HCT116 (cell line): ENCODE measurements at regions not wholly inside any gene's neighbourhood (a gene's known extent, or its start where the extent isn't known, plus 50 kb on each side); places are given as distances from the start of the nearest gene placed in this dataset.

ENCODE experiments used
- ATAC-seq: fragments of 200-7000 bp; cut with Tn5 transposase; 2 replicates; pipeline ENCODE4 v1.9.1; 2020; ENCODE audit warnings: mild to moderate bottlenecking, moderate library complexity
- BruUV-seq: library from RNA; stranded (reverse); fragments of 400-500 nt; replicated peaks from 2 replicates; lab custom pipeline; 2021; lab: Mats Ljungman, UMichigan
- CTCF ChIA-PET: fragments of 300-600 bp; sonication (Branson Sonifier 250); formaldehyde crosslinking; loops from one replicate; lab custom pipeline; 2021; ENCODE audit warnings: antibody characterized with exemption; lab: Charles Lee
- POLR2A ChIA-PET: fragments of 300-600, 350-600 bp; sonication (Branson Sonifier 250); formaldehyde crosslinking; loops from one replicate; lab custom pipeline; 2021; ENCODE audit warnings: antibody characterized with exemption; lab: Charles Lee
- RAD21 ChIA-PET, 2 experiments: fragments of 300-600 bp; sonication (Branson Sonifier 250); formaldehyde crosslinking; loops; one replicate each; lab custom pipeline; 2023; ENCODE audit warnings: low total read pairs in 2 of 2; ENCODE audit not compliant: uncharacterized antibody in 2 of 2, unreplicated experiment in 2 of 2, low non-redundant PET in 1 of 2; lab: Charles Lee
- DNase-seq: peaks from one replicate; pipeline ENCODE4 v3.0.0-alpha.2; 2010; ENCODE audit warnings: low read depth, low spot score
- H2AFZ ChIP-seq: fragments of 200-600 bp; shearing (Covaris generic), sonication (generic); 2 replicates; pipeline ENCODE4 v1.6.1; 2017; ENCODE audit warnings: low read depth, mixed run types, mixed read lengths, antibody characterized with exemption, low read length; ENCODE audit not compliant: poor library complexity, severe bottlenecking
- H3K27ac ChIP-seq: 2 replicates; pipeline ENCODE4 v1.5.1; 2012; ENCODE audit warnings: low read depth, low read length
- H3K27me3 ChIP-seq: fragments of 200-600 bp; sonication (generic); 2 replicates; pipeline ENCODE4 v1.6.1; 2016; ENCODE audit warnings: mixed run types, low read length, mixed read lengths; ENCODE audit not compliant: insufficient read depth
- H3K36me3 ChIP-seq, 2 experiments: fragments of 200-500 bp in 1 of 2; fragments of 200-600 bp in 1 of 2; sonication (Bioruptor generic) in 1 of 2; sonication (generic) in 1 of 2; 2 replicates each; pipeline versions ENCODE4 v1.5.1 to v1.6.1; 2014 to 2016; ENCODE audit warnings: low read length in 2 of 2, inconsistent platforms in 1 of 2, mixed read lengths in 1 of 2, mixed run types in 1 of 2; ENCODE audit not compliant: insufficient read depth in 2 of 2, control insufficient read depth in 1 of 2
- H3K4me1 ChIP-seq, 2 experiments: fragments of 200-600 bp in 1 of 2; sonication (generic) in 1 of 2; 2 replicates each; pipeline versions ENCODE4 v1.5.1 to v1.6.1; 2012 to 2017; ENCODE audit warnings: low read length in 2 of 2, inconsistent platforms in 1 of 2, mild to moderate bottlenecking in 1 of 2, mixed read lengths in 1 of 2, mixed run types in 1 of 2, moderate library complexity in 1 of 2; ENCODE audit not compliant: insufficient read depth in 2 of 2, control insufficient read depth in 1 of 2
- H3K4me2 ChIP-seq: fragments of 200-600 bp; sonication (generic); 2 replicates; pipeline ENCODE4 v1.6.1; 2017; ENCODE audit warnings: mixed run types, low read length, mixed read lengths
- H3K4me3 ChIP-seq, 2 experiments: fragments of 200-600 bp in 1 of 2; sonication (generic) in 1 of 2; replicated peaks in 1 of 2; 2 replicates each; pipeline ENCODE4 v1.5.1; 2011 to 2016; ENCODE audit warnings: low read length in 2 of 2, control low read depth in 1 of 2, low read depth in 1 of 2, mild to moderate bottlenecking in 1 of 2, mixed read lengths in 1 of 2, mixed run types in 1 of 2
- H3K79me2 ChIP-seq: fragments of 200-600 bp; sonication (generic); 2 replicates; pipeline ENCODE4 v1.6.1; 2017; ENCODE audit warnings: mild to moderate bottlenecking, mixed run types, low read length, moderate library complexity, mixed read lengths; ENCODE audit not compliant: insufficient read depth
- H3K9ac ChIP-seq: fragments of 200-600 bp; sonication (generic); 2 replicates; pipeline ENCODE4 v1.6.1; 2016; ENCODE audit warnings: low read length, mixed read lengths
- H3K9me2 ChIP-seq: fragments of 200-600 bp; sonication (generic), shearing (Covaris generic); 2 replicates; pipeline ENCODE4 v1.6.1; 2017; ENCODE audit warnings: mixed run types, mild to moderate bottlenecking, moderate library complexity; ENCODE audit not compliant: insufficient read depth
- H3K9me3 ChIP-seq, 2 experiments: fragments of 200-500 bp in 1 of 2; fragments of 200-600 bp in 1 of 2; sonication (Bioruptor generic) in 1 of 2; sonication (generic) in 1 of 2; 2 replicates each; pipeline ENCODE4 v1.6.1; 2014 to 2017; ENCODE audit warnings: low read length in 2 of 2, mixed read lengths in 2 of 2, inconsistent platforms in 1 of 2, low read depth in 1 of 2, mild to moderate bottlenecking in 1 of 2, mixed run types in 1 of 2, moderate library complexity in 1 of 2; ENCODE audit not compliant: control insufficient read depth in 1 of 2, insufficient read depth in 1 of 2
- H4K20me1 ChIP-seq: fragments of 200-600 bp; sonication (generic), shearing (Covaris generic); 2 replicates; pipeline ENCODE4 v1.6.1; 2017; ENCODE audit warnings: mixed run types, mild to moderate bottlenecking, moderate library complexity; ENCODE audit not compliant: insufficient read depth
- CBX3 ChIP-seq: IDR thresholded peaks from 2 replicates; pipeline ENCODE4 v1.6.1; 2012; ENCODE audit warnings: low read depth
- CEBPB ChIP-seq: IDR thresholded peaks from 2 replicates; pipeline ENCODE4 v1.6.1; 2012; ENCODE audit warnings: low read depth
- ELF1 ChIP-seq: IDR thresholded peaks from 2 replicates; pipeline ENCODE4 v1.6.1; 2012; ENCODE audit warnings: low read depth, borderline replicate concordance
- EZH2 ChIP-seq: fragments of 200-600 bp; sonication (generic); IDR thresholded peaks from 2 replicates; pipeline ENCODE4 v1.6.1; 2017; ENCODE audit warnings: antibody characterized with exemption, mixed run types
- EZH2phosphoT487 ChIP-seq: fragments of 200-600 bp; IDR thresholded peaks from 2 replicates; pipeline ENCODE4 v1.6.1; 2018; ENCODE audit warnings: antibody characterized with exemption, borderline replicate concordance
- JUND ChIP-seq: IDR thresholded peaks from 2 replicates; pipeline ENCODE4 v1.6.1; 2012
- POLR2A ChIP-seq: IDR thresholded peaks from 2 replicates; pipeline ENCODE4 v1.7.0; 2011; ENCODE audit warnings: borderline replicate concordance; ENCODE audit not compliant: insufficient read depth, insufficient read length; ENCODE audit errors: extremely low read depth
- POLR2AphosphoS5 ChIP-seq: IDR thresholded peaks from 2 replicates; pipeline ENCODE4 v1.6.1; 2011; ENCODE audit warnings: mild to moderate bottlenecking, low read depth, low read length, moderate library complexity
- RAD21 ChIP-seq: IDR thresholded peaks from 2 replicates; pipeline ENCODE4 v1.6.1; 2012; ENCODE audit warnings: low read depth, mild to moderate bottlenecking
- SIN3A ChIP-seq: IDR thresholded peaks from 2 replicates; pipeline ENCODE4 v1.6.1; 2012; ENCODE audit warnings: low read depth
- SP1 ChIP-seq: IDR thresholded peaks from 2 replicates; pipeline ENCODE4 v1.6.1; 2012; ENCODE audit warnings: low read depth
- SRF ChIP-seq: IDR thresholded peaks from 2 replicates; pipeline ENCODE4 v1.6.1; 2012; ENCODE audit warnings: low read depth
- TCF7L2 ChIP-seq: IDR thresholded peaks from 2 replicates; pipeline ENCODE4 v1.7.0; 2011; ENCODE audit warnings: borderline replicate concordance, inconsistent platforms; ENCODE audit not compliant: insufficient read depth, insufficient read length; ENCODE audit errors: extremely low read depth
- YY1 ChIP-seq: IDR thresholded peaks from 2 replicates; pipeline ENCODE4 v1.6.1; 2011; ENCODE audit warnings: low read length, low read depth, moderate library complexity, mild to moderate bottlenecking; ENCODE audit not compliant: insufficient replicate concordance; ENCODE audit errors: extremely low read depth
- ZFX ChIP-seq: fragments of 450-650 bp; IDR thresholded peaks from 2 replicates; pipeline ENCODE4 v1.6.1; 2017
- intact Hi-C: fragments of 100-400 bp; cut with micrococcal nuclease; formaldehyde crosslinking; loops from 2 replicates; pipeline ENCODE4 v1.10.0; 2022
- TF ChIP-seq, protein P1 (sequence below): IDR thresholded peaks from 2 replicates; pipeline ENCODE4 v1.6.1; 2012
- TF ChIP-seq, protein P2 (sequence below): IDR thresholded peaks from 2 replicates; pipeline ENCODE4 v1.6.1; 2012
- TF ChIP-seq, protein P3 (sequence below): IDR thresholded peaks from 2 replicates; pipeline ENCODE4 v1.6.1; 2012; ENCODE audit warnings: low read depth
- TF ChIP-seq, protein P4 (sequence below), 3 experiments: fragments of 200-600 bp in 1 of 3; sonication (generic) in 1 of 3; IDR thresholded peaks in 2 of 3; conservative IDR thresholded peaks in 1 of 3; 2 replicates each; pipeline ENCODE4 v1.5.1; 2012 to 2017; ENCODE audit warnings: low read depth in 2 of 3, low read length in 2 of 3, antibody characterized with exemption in 1 of 3, borderline replicate concordance in 1 of 3, control low read depth in 1 of 3, mild to moderate bottlenecking in 1 of 3, mixed read lengths in 1 of 3, mixed run types in 1 of 3, moderate library complexity in 1 of 3; ENCODE audit not compliant: insufficient read depth in 1 of 3

DNA sequence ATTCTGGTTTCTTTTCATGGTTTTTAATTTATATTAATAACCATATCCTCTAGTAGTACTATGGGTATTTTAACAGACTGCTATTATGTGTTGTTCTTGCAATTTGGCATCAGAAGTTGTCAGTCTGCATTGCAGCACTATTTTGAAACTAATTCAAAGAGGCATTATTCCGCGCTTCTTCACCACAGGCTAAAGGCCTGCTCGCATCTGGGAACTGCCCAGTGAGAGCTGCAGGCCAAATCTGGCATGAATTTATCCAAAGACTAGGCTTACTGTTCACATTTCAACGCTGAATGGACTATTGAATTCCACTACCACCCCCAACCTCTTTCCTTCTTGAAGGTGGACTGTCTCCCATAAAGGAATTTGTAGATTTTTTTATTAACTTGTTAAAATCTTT lies 310.4 kb upstream of the NR2F2 start:
- intact Hi-C loops: no loop called here
- no TSS peak for BruUV-seq
- POLR2A ChIA-PET: no interaction called here

More for the DNA sequence above, 310.4 kb upstream of the NR2F2 start:
- ATAC-seq (no peak), DNase-seq (no peak)
- ChIA-PET RAD21 (no interaction called here), CTCF (no interaction called here)
- Histone ChIP-seq H3K27me3 (no peaks in the 10 kb centered on the region), H3K36me3 (no peaks in the 10 kb centered on the region), H3K9ac (no peak overlapping the region), H3K4me2 (no peak overlapping the region), H3K9me2 (no peaks in the 10 kb centered on the region), H3K9me3 (peaks cover 0 to 6% of the 10 kb centered on the region in 2 experiments; a peak in 1 of 4 replicates), H2AFZ (no peak overlapping the region), H3K4me3 (no peak overlapping the region), H3K27ac (no peak overlapping the region), H3K4me1 (no peaks in the 10 kb centered on the region), H4K20me1 (no peaks in the 10 kb centered on the region), H3K79me2 (no peaks in the 10 kb centered on the region)
- TF ChIP-seq TCF7L2 (no peak), ZFX (no peak), EZH2 (no peak), RAD21 (no peak), JUND (no peak), YY1 (no peak), CBX3 (no peak), EZH2phosphoT487 (no peak), CEBPB (no peak), POLR2AphosphoS5 (no peak), POLR2A (no peak), SIN3A (no peak), ELF1 (no peak), SRF (no peak), SP1 (no peak)
- TF ChIP-seq, protein P1, sequence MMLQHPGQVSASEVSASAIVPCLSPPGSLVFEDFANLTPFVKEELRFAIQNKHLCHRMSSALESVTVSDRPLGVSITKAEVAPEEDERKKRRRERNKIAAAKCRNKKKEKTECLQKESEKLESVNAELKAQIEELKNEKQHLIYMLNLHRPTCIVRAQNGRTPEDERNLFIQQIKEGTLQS: no peak
- TF ChIP-seq, protein P2, sequence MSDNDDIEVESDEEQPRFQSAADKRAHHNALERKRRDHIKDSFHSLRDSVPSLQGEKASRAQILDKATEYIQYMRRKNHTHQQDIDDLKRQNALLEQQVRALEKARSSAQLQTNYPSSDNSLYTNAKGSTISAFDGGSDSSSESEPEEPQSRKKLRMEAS: no peak
- TF ChIP-seq, protein P3, sequence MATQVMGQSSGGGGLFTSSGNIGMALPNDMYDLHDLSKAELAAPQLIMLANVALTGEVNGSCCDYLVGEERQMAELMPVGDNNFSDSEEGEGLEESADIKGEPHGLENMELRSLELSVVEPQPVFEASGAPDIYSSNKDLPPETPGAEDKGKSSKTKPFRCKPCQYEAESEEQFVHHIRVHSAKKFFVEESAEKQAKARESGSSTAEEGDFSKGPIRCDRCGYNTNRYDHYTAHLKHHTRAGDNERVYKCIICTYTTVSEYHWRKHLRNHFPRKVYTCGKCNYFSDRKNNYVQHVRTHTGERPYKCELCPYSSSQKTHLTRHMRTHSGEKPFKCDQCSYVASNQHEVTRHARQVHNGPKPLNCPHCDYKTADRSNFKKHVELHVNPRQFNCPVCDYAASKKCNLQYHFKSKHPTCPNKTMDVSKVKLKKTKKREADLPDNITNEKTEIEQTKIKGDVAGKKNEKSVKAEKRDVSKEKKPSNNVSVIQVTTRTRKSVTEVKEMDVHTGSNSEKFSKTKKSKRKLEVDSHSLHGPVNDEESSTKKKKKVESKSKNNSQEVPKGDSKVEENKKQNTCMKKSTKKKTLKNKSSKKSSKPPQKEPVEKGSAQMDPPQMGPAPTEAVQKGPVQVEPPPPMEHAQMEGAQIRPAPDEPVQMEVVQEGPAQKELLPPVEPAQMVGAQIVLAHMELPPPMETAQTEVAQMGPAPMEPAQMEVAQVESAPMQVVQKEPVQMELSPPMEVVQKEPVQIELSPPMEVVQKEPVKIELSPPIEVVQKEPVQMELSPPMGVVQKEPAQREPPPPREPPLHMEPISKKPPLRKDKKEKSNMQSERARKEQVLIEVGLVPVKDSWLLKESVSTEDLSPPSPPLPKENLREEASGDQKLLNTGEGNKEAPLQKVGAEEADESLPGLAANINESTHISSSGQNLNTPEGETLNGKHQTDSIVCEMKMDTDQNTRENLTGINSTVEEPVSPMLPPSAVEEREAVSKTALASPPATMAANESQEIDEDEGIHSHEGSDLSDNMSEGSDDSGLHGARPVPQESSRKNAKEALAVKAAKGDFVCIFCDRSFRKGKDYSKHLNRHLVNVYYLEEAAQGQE: no peak
- TF ChIP-seq, protein P4, sequence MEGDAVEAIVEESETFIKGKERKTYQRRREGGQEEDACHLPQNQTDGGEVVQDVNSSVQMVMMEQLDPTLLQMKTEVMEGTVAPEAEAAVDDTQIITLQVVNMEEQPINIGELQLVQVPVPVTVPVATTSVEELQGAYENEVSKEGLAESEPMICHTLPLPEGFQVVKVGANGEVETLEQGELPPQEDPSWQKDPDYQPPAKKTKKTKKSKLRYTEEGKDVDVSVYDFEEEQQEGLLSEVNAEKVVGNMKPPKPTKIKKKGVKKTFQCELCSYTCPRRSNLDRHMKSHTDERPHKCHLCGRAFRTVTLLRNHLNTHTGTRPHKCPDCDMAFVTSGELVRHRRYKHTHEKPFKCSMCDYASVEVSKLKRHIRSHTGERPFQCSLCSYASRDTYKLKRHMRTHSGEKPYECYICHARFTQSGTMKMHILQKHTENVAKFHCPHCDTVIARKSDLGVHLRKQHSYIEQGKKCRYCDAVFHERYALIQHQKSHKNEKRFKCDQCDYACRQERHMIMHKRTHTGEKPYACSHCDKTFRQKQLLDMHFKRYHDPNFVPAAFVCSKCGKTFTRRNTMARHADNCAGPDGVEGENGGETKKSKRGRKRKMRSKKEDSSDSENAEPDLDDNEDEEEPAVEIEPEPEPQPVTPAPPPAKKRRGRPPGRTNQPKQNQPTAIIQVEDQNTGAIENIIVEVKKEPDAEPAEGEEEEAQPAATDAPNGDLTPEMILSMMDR (IDR thresholded peaks at IDR 0.05 in 2 of 3, conservative IDR thresholded peaks at IDR 0.05 in 1 of 3; ENCODE audit: borderline replicate concordance in 1 of 3, insufficient read depth in 1 of 3, low read depth in 2 of 3, low read length in 2 of 3): no peak
